HCT116 (cell line): ENCODE measurements at regions not wholly inside any gene's neighbourhood (a gene's known extent, or its start where the extent isn't known, plus 50 kb on each side); places are given as distances from the start of the nearest gene placed in this dataset.

ENCODE experiments used
- ATAC-seq: fragments of 200-7000 bp; cut with Tn5 transposase; 2 replicates; pipeline ENCODE4 v1.9.1; 2020; ENCODE audit warnings: mild to moderate bottlenecking, moderate library complexity
- BruUV-seq: library from RNA; stranded (reverse); fragments of 400-500 nt; replicated peaks from 2 replicates; lab custom pipeline; 2021; lab: Mats Ljungman, UMichigan
- CTCF ChIA-PET: fragments of 300-600 bp; sonication (Branson Sonifier 250); formaldehyde crosslinking; loops from one replicate; lab custom pipeline; 2021; ENCODE audit warnings: antibody characterized with exemption; lab: Charles Lee
- POLR2A ChIA-PET: fragments of 300-600, 350-600 bp; sonication (Branson Sonifier 250); formaldehyde crosslinking; loops from one replicate; lab custom pipeline; 2021; ENCODE audit warnings: antibody characterized with exemption; lab: Charles Lee
- RAD21 ChIA-PET, 2 experiments: fragments of 300-600 bp; sonication (Branson Sonifier 250); formaldehyde crosslinking; loops; one replicate each; lab custom pipeline; 2023; ENCODE audit warnings: low total read pairs in 2 of 2; ENCODE audit not compliant: uncharacterized antibody in 2 of 2, unreplicated experiment in 2 of 2, low non-redundant PET in 1 of 2; lab: Charles Lee
- DNase-seq: peaks from one replicate; pipeline ENCODE4 v3.0.0-alpha.2; 2010; ENCODE audit warnings: low read depth, low spot score
- H2AFZ ChIP-seq: fragments of 200-600 bp; shearing (Covaris generic), sonication (generic); 2 replicates; pipeline ENCODE4 v1.6.1; 2017; ENCODE audit warnings: low read depth, mixed run types, mixed read lengths, antibody characterized with exemption, low read length; ENCODE audit not compliant: poor library complexity, severe bottlenecking
- H3K27ac ChIP-seq: 2 replicates; pipeline ENCODE4 v1.5.1; 2012; ENCODE audit warnings: low read depth, low read length
- H3K27me3 ChIP-seq: fragments of 200-600 bp; sonication (generic); 2 replicates; pipeline ENCODE4 v1.6.1; 2016; ENCODE audit warnings: mixed run types, low read length, mixed read lengths; ENCODE audit not compliant: insufficient read depth
- H3K36me3 ChIP-seq, 2 experiments: fragments of 200-500 bp in 1 of 2; fragments of 200-600 bp in 1 of 2; sonication (Bioruptor generic) in 1 of 2; sonication (generic) in 1 of 2; 2 replicates each; pipeline versions ENCODE4 v1.5.1 to v1.6.1; 2014 to 2016; ENCODE audit warnings: low read length in 2 of 2, inconsistent platforms in 1 of 2, mixed read lengths in 1 of 2, mixed run types in 1 of 2; ENCODE audit not compliant: insufficient read depth in 2 of 2, control insufficient read depth in 1 of 2
- H3K4me1 ChIP-seq, 2 experiments: fragments of 200-600 bp in 1 of 2; sonication (generic) in 1 of 2; 2 replicates each; pipeline versions ENCODE4 v1.5.1 to v1.6.1; 2012 to 2017; ENCODE audit warnings: low read length in 2 of 2, inconsistent platforms in 1 of 2, mild to moderate bottlenecking in 1 of 2, mixed read lengths in 1 of 2, mixed run types in 1 of 2, moderate library complexity in 1 of 2; ENCODE audit not compliant: insufficient read depth in 2 of 2, control insufficient read depth in 1 of 2
- H3K4me2 ChIP-seq: fragments of 200-600 bp; sonication (generic); 2 replicates; pipeline ENCODE4 v1.6.1; 2017; ENCODE audit warnings: mixed run types, low read length, mixed read lengths
- H3K4me3 ChIP-seq, 2 experiments: fragments of 200-600 bp in 1 of 2; sonication (generic) in 1 of 2; replicated peaks in 1 of 2; 2 replicates each; pipeline ENCODE4 v1.5.1; 2011 to 2016; ENCODE audit warnings: low read length in 2 of 2, control low read depth in 1 of 2, low read depth in 1 of 2, mild to moderate bottlenecking in 1 of 2, mixed read lengths in 1 of 2, mixed run types in 1 of 2
- H3K79me2 ChIP-seq: fragments of 200-600 bp; sonication (generic); 2 replicates; pipeline ENCODE4 v1.6.1; 2017; ENCODE audit warnings: mild to moderate bottlenecking, mixed run types, low read length, moderate library complexity, mixed read lengths; ENCODE audit not compliant: insufficient read depth
- H3K9ac ChIP-seq: fragments of 200-600 bp; sonication (generic); 2 replicates; pipeline ENCODE4 v1.6.1; 2016; ENCODE audit warnings: low read length, mixed read lengths
- H3K9me2 ChIP-seq: fragments of 200-600 bp; sonication (generic), shearing (Covaris generic); 2 replicates; pipeline ENCODE4 v1.6.1; 2017; ENCODE audit warnings: mixed run types, mild to moderate bottlenecking, moderate library complexity; ENCODE audit not compliant: insufficient read depth
- H3K9me3 ChIP-seq, 2 experiments: fragments of 200-500 bp in 1 of 2; fragments of 200-600 bp in 1 of 2; sonication (Bioruptor generic) in 1 of 2; sonication (generic) in 1 of 2; 2 replicates each; pipeline ENCODE4 v1.6.1; 2014 to 2017; ENCODE audit warnings: low read length in 2 of 2, mixed read lengths in 2 of 2, inconsistent platforms in 1 of 2, low read depth in 1 of 2, mild to moderate bottlenecking in 1 of 2, mixed run types in 1 of 2, moderate library complexity in 1 of 2; ENCODE audit not compliant: control insufficient read depth in 1 of 2, insufficient read depth in 1 of 2
- H4K20me1 ChIP-seq: fragments of 200-600 bp; sonication (generic), shearing (Covaris generic); 2 replicates; pipeline ENCODE4 v1.6.1; 2017; ENCODE audit warnings: mixed run types, mild to moderate bottlenecking, moderate library complexity; ENCODE audit not compliant: insufficient read depth
- CBX3 ChIP-seq: IDR thresholded peaks from 2 replicates; pipeline ENCODE4 v1.6.1; 2012; ENCODE audit warnings: low read depth
- ELF1 ChIP-seq: IDR thresholded peaks from 2 replicates; pipeline ENCODE4 v1.6.1; 2012; ENCODE audit warnings: low read depth, borderline replicate concordance
- EZH2phosphoT487 ChIP-seq: fragments of 200-600 bp; IDR thresholded peaks from 2 replicates; pipeline ENCODE4 v1.6.1; 2018; ENCODE audit warnings: antibody characterized with exemption, borderline replicate concordance
- POLR2A ChIP-seq: IDR thresholded peaks from 2 replicates; pipeline ENCODE4 v1.7.0; 2011; ENCODE audit warnings: borderline replicate concordance; ENCODE audit not compliant: insufficient read depth, insufficient read length; ENCODE audit errors: extremely low read depth
- POLR2AphosphoS5 ChIP-seq: IDR thresholded peaks from 2 replicates; pipeline ENCODE4 v1.6.1; 2011; ENCODE audit warnings: mild to moderate bottlenecking, low read depth, low read length, moderate library complexity
- RAD21 ChIP-seq: IDR thresholded peaks from 2 replicates; pipeline ENCODE4 v1.6.1; 2012; ENCODE audit warnings: low read depth, mild to moderate bottlenecking
- TCF7L2 ChIP-seq: IDR thresholded peaks from 2 replicates; pipeline ENCODE4 v1.7.0; 2011; ENCODE audit warnings: borderline replicate concordance, inconsistent platforms; ENCODE audit not compliant: insufficient read depth, insufficient read length; ENCODE audit errors: extremely low read depth
- ZFX ChIP-seq: fragments of 450-650 bp; IDR thresholded peaks from 2 replicates; pipeline ENCODE4 v1.6.1; 2017
- intact Hi-C: fragments of 100-400 bp; cut with micrococcal nuclease; formaldehyde crosslinking; loops from 2 replicates; pipeline ENCODE4 v1.10.0; 2022
- TF ChIP-seq, protein P1 (sequence below): IDR thresholded peaks from 2 replicates; pipeline ENCODE4 v1.6.1; 2012; ENCODE audit warnings: low read depth

DNA sequence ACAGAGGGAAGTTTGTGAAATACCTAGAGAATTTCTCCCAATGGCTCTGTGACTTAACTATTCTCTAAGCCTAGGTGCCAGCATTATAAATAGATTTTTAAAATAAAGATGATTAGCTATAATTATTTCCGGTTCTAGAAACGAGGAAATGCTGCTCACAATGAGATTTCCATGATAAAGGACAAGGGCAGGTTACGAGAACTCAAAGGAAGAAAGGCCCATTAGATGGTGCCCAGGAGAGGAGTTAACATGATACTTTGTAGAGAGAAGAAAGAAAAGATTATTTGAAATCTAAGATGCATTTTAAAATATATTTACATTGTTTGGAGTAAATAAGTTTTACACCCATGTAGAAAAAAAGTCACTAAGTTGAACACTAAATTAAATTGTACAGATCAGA is 538.3 kb upstream of the PTGER4 start:
- Histone ChIP-seq H3K4me2 (no peak overlapping the region), H3K27me3 (no peaks in the 10 kb centered on the region), H3K9me3 (no peaks in the 10 kb centered on the region), H3K36me3 (no peaks in the 10 kb centered on the region), H3K27ac (no peak overlapping the region), H2AFZ (no peak overlapping the region), H3K9me2 (no peaks in the 10 kb centered on the region), H3K79me2 (no peaks in the 10 kb centered on the region), H3K4me1 (no peaks in the 10 kb centered on the region), H3K9ac (no peak overlapping the region), H4K20me1 (no peaks in the 10 kb centered on the region), H3K4me3 (no peak overlapping the region)
- DNase-seq (no peak), ATAC-seq (no peak)
- intact Hi-C loops: no loop called here
- TF ChIP-seq CBX3 (no peak), ZFX (no peak), TCF7L2 (no peak), EZH2phosphoT487 (no peak)
- RAD21 ChIA-PET: no interaction called here
- BruUV-seq: no TSS peak
- POLR2A ChIA-PET: no interaction called here
- CTCF ChIA-PET: no interaction called here

DNA sequence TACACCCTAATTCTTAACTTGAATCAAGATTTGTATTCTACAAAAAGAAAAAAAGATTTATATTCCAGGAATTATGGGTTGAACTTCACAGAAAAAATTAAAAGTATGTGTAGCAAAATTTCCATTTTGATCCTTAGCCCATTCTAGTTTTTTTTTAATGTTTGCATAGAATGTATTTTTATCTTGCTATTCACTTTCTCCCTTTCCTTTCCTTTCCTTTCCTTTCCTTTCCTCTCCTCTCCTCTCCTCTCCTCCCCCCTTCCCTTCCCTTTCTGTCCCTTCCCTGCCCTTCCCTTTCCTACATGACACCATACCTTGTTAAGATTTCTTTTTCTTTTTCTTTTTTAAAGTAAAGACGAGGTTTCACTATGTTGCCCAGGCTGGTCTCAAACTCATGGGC is 542.5 kb upstream of the PTGER4 start:
- H3K9me3 ChIP-seq: no peaks in the 10 kb centered on the region

More for the DNA sequence above, 542.5 kb upstream of the PTGER4 start:
- DNase-seq (no peak), ATAC-seq (no peak)
- no peak for TF ChIP-seq POLR2AphosphoS5
- TF ChIP-seq, protein P1, sequence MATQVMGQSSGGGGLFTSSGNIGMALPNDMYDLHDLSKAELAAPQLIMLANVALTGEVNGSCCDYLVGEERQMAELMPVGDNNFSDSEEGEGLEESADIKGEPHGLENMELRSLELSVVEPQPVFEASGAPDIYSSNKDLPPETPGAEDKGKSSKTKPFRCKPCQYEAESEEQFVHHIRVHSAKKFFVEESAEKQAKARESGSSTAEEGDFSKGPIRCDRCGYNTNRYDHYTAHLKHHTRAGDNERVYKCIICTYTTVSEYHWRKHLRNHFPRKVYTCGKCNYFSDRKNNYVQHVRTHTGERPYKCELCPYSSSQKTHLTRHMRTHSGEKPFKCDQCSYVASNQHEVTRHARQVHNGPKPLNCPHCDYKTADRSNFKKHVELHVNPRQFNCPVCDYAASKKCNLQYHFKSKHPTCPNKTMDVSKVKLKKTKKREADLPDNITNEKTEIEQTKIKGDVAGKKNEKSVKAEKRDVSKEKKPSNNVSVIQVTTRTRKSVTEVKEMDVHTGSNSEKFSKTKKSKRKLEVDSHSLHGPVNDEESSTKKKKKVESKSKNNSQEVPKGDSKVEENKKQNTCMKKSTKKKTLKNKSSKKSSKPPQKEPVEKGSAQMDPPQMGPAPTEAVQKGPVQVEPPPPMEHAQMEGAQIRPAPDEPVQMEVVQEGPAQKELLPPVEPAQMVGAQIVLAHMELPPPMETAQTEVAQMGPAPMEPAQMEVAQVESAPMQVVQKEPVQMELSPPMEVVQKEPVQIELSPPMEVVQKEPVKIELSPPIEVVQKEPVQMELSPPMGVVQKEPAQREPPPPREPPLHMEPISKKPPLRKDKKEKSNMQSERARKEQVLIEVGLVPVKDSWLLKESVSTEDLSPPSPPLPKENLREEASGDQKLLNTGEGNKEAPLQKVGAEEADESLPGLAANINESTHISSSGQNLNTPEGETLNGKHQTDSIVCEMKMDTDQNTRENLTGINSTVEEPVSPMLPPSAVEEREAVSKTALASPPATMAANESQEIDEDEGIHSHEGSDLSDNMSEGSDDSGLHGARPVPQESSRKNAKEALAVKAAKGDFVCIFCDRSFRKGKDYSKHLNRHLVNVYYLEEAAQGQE: no peak
- TF ChIP-seq ZFX: no peak
- no peak for TF ChIP-seq ELF1
- TF ChIP-seq POLR2A: no peak
- TF ChIP-seq RAD21: no peak
- BruUV-seq: no TSS peak
- intact Hi-C loops: no loop called here
- ChIA-PET CTCF (no interaction called here), RAD21 (no interaction called here), POLR2A (no interaction called here)
- Histone ChIP-seq H3K27ac (no peak overlapping the region), H3K4me1 (no peaks in the 10 kb centered on the region), H3K27me3 (no peaks in the 10 kb centered on the region), H3K79me2 (no peaks in the 10 kb centered on the region), H2AFZ (no peak overlapping the region), H4K20me1 (no peaks in the 10 kb centered on the region), H3K36me3 (no peaks in the 10 kb centered on the region), H3K4me3 (no peak overlapping the region), H3K4me2 (no peak overlapping the region), H3K9ac (no peak overlapping the region), H3K9me2 (no peaks in the 10 kb centered on the region)
